Heart left ventricle (tissue), 13 donors: ENCODE measurements at regions not wholly inside any gene's neighbourhood (a gene's known extent, or its start where the extent isn't known, plus 50 kb on each side); places are given as distances from the start of the nearest gene placed in this dataset.

Source experiments
- POLR2A ChIP-seq, 2 donors: fragments of 450-650 bp; IDR thresholded peaks; one replicate each; pipeline ENCODE4 v1.6.1; 2017; ENCODE audit warnings: antibody characterized with exemption in 2 of 2, mild to moderate bottlenecking in 2 of 2, moderate library complexity in 2 of 2
- TF ChIP-seq, protein P1 (sequence below), 12 donors: fragments of 200-600 bp; sonication (generic) in 4 of 12; IDR thresholded peaks; one replicate each; pipeline versions ENCODE4 v1.5.0 to v1.8.0; 2018 to 2022; ENCODE audit warnings: antibody characterized with exemption in 12 of 12, mild to moderate bottlenecking in 5 of 12
- donor health status: ischemic (EF 13 %, LVEDD 7.1; RV severe dilation, severe dysfunction).
- donor health status: DM: no; HTN: yes; CAD: no.
- donor health status: DM: no; HTN: no; CAD: no.
- donor health status: ischemic (EF 25% LVEDD 6.9; RV normal size, moderate dysfunction).
- donor health status: ischemic (EF 25% LVEDD 5.7; RV mildly dilated, moderate dysfunction).
- donor health status: ischemic (EF 35%, LVEDD 5.7; RV mildly dilated, moderate dysfunction).
- donor health status: nonischemic (EF 11% LVEDD 7.7; RV severe dilation, severe dysfunction).
- donor health status: DM: yes; HTN: yes; CAD: no.
- donor health status: PGD.
- donor health status: ischemic (EF 29% LVEDD 5.4; RV normal size, mild dysfunction).
- donor health status: nonischemic (EF 23%, LVEDD 6.1; RV moderate dilation, normal function).

DNA sequence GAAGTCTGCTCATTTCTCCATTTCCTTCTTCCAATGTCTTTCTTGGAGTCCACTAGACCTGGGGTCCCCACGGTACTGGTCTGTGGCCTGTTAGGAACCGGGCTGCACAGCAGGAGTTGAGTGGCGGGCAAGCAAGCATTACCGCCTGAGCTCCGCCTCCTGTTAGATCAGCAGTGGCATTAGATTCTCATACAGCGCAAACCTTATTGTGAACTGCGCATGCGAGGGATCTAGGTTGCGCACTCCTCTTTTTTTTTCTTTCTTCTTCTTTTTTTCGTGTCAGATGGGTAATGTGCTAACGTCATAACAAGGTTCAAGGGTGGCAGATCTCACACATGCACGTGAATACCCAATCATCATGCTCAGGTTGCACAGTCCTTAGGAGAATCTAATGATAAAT lies 53.1 kb upstream of the DLX2 start:
- TF ChIP-seq, protein P1, sequence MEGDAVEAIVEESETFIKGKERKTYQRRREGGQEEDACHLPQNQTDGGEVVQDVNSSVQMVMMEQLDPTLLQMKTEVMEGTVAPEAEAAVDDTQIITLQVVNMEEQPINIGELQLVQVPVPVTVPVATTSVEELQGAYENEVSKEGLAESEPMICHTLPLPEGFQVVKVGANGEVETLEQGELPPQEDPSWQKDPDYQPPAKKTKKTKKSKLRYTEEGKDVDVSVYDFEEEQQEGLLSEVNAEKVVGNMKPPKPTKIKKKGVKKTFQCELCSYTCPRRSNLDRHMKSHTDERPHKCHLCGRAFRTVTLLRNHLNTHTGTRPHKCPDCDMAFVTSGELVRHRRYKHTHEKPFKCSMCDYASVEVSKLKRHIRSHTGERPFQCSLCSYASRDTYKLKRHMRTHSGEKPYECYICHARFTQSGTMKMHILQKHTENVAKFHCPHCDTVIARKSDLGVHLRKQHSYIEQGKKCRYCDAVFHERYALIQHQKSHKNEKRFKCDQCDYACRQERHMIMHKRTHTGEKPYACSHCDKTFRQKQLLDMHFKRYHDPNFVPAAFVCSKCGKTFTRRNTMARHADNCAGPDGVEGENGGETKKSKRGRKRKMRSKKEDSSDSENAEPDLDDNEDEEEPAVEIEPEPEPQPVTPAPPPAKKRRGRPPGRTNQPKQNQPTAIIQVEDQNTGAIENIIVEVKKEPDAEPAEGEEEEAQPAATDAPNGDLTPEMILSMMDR (IDR thresholded peaks at IDR 0.05) = no peak
- no peak for TF ChIP-seq POLR2A (IDR thresholded peaks at IDR 0.05)
